HL-60 (cell line): ENCODE measurements at regions not wholly inside any gene's neighbourhood (a gene's known extent, or its start where the extent isn't known, plus 50 kb on each side); places are given as distances from the start of the nearest gene placed in this dataset.

Experiments
- DNase-seq, 2 experiments: peaks; one replicate each; pipeline ENCODE4 v3.0.0-alpha.2; 2010 to 2020; ENCODE audit warnings: low read depth in 1 of 2, low spot score in 1 of 2
- H3K27ac ChIP-seq: fragments of 250-450 bp; sonication (Bioruptor Pico); replicated peaks from 2 replicates; pipeline ENCODE4 v1.5.1; 2020; ENCODE audit warnings: mild to moderate bottlenecking, moderate library complexity
- H3K27me3 ChIP-seq: fragments of 250-450 bp; sonication (Bioruptor Pico); 2 replicates; pipeline ENCODE4 v1.5.1; 2021; ENCODE audit warnings: mild to moderate bottlenecking, moderate library complexity; ENCODE audit not compliant: insufficient read depth, poor library complexity, severe bottlenecking
- H3K4me3 ChIP-seq: replicated peaks from 2 replicates; pipeline ENCODE4 v1.5.1; 2011; ENCODE audit warnings: mild to moderate bottlenecking, control low read depth, low read length; ENCODE audit not compliant: insufficient read depth
- GABPA ChIP-seq: IDR thresholded peaks from 2 replicates; pipeline ENCODE4 v1.6.1; 2012; ENCODE audit warnings: low read depth
- POLR2AphosphoS5 ChIP-seq: IDR thresholded peaks from 2 replicates; pipeline ENCODE4 v1.6.1; 2012; ENCODE audit warnings: low read depth
- SPI1 ChIP-seq: IDR thresholded peaks from 2 replicates; pipeline ENCODE4 v1.6.1; 2012; ENCODE audit warnings: low read depth, mild to moderate bottlenecking, borderline replicate concordance
- TF ChIP-seq, protein P1 (sequence below): IDR thresholded peaks from 2 replicates; pipeline ENCODE4 v1.6.1; 2012; ENCODE audit warnings: low read depth; ENCODE audit not compliant: insufficient replicate concordance
- TF ChIP-seq, protein P2 (sequence below): IDR thresholded peaks from one replicate; pipeline ENCODE4 v1.5.1; 2011; ENCODE audit warnings: low read length, control low read depth, inconsistent platforms; ENCODE audit not compliant: insufficient read depth

DNA sequence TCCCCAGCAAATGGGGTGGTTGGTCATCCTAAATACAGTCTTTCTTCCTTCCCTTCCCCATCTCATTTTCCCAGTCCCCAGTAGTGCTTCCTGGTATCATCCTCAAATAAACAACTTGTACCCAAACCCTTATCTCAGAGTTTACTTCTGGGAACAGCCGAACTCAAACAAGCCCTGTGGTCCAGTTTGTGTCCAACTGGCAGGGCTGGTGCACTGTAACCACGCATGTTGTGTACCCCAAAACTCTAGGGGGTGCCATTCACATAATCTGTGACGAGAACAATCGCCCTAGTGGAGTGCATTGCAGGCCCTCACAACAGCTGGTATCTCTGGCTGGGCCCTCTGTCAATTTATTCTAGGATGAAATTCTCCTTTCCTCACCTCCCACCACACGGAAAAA, 366.2 kb downstream of the TNS1 start:
- H3K27ac ChIP-seq, result no peak overlapping the region
- no peak for TF ChIP-seq POLR2AphosphoS5

DNA sequence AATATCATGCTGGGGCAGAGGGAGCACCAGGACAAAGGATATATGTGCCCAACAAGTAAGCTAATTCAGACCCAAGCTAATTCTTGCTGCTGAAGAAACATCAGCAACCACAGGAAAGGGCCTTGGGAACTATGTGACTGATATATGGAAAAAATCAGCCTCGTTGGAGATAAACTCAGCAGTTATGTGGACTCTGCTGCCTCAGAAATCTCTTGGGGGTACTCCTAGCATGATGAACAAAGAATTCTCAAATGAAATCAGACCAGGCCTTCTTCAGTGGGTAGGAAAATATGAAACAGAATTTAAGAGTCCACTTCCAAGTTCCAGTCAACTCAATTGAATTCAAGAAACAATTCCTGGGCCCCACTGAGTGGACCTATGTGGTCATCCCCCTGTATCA, 367.9 kb downstream of the TNS1 start:
- no peak overlapping the region for H3K4me3 ChIP-seq
- H3K27ac ChIP-seq, result no peak overlapping the region
- TF ChIP-seq, protein P1, sequence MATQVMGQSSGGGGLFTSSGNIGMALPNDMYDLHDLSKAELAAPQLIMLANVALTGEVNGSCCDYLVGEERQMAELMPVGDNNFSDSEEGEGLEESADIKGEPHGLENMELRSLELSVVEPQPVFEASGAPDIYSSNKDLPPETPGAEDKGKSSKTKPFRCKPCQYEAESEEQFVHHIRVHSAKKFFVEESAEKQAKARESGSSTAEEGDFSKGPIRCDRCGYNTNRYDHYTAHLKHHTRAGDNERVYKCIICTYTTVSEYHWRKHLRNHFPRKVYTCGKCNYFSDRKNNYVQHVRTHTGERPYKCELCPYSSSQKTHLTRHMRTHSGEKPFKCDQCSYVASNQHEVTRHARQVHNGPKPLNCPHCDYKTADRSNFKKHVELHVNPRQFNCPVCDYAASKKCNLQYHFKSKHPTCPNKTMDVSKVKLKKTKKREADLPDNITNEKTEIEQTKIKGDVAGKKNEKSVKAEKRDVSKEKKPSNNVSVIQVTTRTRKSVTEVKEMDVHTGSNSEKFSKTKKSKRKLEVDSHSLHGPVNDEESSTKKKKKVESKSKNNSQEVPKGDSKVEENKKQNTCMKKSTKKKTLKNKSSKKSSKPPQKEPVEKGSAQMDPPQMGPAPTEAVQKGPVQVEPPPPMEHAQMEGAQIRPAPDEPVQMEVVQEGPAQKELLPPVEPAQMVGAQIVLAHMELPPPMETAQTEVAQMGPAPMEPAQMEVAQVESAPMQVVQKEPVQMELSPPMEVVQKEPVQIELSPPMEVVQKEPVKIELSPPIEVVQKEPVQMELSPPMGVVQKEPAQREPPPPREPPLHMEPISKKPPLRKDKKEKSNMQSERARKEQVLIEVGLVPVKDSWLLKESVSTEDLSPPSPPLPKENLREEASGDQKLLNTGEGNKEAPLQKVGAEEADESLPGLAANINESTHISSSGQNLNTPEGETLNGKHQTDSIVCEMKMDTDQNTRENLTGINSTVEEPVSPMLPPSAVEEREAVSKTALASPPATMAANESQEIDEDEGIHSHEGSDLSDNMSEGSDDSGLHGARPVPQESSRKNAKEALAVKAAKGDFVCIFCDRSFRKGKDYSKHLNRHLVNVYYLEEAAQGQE, result no peak
- TF ChIP-seq GABPA (no peak), POLR2AphosphoS5 (no peak), SPI1 (no peak)
- TF ChIP-seq, protein P2, sequence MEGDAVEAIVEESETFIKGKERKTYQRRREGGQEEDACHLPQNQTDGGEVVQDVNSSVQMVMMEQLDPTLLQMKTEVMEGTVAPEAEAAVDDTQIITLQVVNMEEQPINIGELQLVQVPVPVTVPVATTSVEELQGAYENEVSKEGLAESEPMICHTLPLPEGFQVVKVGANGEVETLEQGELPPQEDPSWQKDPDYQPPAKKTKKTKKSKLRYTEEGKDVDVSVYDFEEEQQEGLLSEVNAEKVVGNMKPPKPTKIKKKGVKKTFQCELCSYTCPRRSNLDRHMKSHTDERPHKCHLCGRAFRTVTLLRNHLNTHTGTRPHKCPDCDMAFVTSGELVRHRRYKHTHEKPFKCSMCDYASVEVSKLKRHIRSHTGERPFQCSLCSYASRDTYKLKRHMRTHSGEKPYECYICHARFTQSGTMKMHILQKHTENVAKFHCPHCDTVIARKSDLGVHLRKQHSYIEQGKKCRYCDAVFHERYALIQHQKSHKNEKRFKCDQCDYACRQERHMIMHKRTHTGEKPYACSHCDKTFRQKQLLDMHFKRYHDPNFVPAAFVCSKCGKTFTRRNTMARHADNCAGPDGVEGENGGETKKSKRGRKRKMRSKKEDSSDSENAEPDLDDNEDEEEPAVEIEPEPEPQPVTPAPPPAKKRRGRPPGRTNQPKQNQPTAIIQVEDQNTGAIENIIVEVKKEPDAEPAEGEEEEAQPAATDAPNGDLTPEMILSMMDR, result no peak
- peaks cover 2% of the 10 kb centered on the region for H3K27me3 ChIP-seq
- no peak for DNase-seq

More for the DNA sequence above, 366.2 kb downstream of the TNS1 start:
- Histone ChIP-seq H3K27me3 (peaks cover 2% of the 10 kb centered on the region), H3K4me3 (no peak overlapping the region)
- no peak for DNase-seq

DNA sequence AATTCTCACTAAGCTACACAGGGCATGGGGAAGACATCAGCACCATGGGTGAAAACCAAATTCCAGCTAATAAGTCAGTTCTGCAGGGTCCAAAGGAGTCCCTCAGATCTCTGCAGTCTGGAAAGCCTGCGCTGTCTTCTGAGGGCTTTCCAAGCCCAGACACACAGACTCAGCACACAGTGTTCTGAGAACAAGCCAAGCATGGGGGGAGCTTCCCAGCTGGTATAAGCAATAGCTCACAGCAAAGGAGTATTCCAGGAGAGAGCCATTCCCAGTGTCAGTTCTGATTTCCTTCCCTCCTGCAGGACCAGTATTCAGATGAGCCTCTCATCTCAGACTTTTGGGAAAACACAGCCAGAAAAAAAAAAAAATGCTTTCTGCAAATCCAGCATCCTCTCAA, 370.8 kb downstream of the TNS1 start:
- H3K27me3 ChIP-seq, result peaks cover 4% of the 10 kb centered on the region
- no peak for DNase-seq
- no peak for TF ChIP-seq POLR2AphosphoS5
- TF ChIP-seq, protein P1, result no peak
- no peak overlapping the region for H3K4me3 ChIP-seq
- no peak overlapping the region for H3K27ac ChIP-seq

DNA sequence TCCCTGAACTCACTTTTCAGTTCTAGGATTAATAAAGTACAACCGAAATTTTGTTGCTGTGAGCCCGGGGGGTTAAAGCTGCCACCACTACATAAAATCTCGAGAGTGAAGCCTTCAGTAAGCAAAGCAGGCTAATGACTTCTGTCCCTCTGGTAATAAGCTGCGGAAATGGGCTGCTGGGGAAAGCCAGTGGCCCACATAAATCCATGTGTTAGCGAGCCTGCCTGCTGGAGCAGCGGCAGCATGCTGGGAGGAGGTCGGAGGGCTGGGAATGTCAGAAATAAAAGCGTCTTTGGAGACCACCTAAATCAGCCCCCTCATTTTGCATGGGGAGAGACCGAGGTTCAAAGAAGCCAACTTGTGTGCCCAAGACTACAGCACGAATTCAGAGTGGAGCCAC, 371.7 kb downstream of the TNS1 start:
- no peak overlapping the region for H3K27ac ChIP-seq
- no peak for DNase-seq

More for the DNA sequence above, 371.7 kb downstream of the TNS1 start:
- no peak overlapping the region for H3K4me3 ChIP-seq
- TF ChIP-seq, protein P2, result no peak
- TF ChIP-seq, protein P1, result no peak
- no peak for TF ChIP-seq GABPA
- TF ChIP-seq SPI1, result no peak
- no peak for TF ChIP-seq POLR2AphosphoS5
- H3K27me3 ChIP-seq, result peaks cover 4% of the 10 kb centered on the region
